Epithelial cell of esophagus (primary cell): ENCODE measurements at regions not wholly inside any gene's neighbourhood (a gene's known extent, or its start where the extent isn't known, plus 50 kb on each side); places are given as distances from the start of the nearest gene placed in this dataset.

ENCODE experiments used
- DNase-seq: peaks from one replicate; pipeline ENCODE4 v3.0.0; 2010; ENCODE audit warnings: low read depth
- H3K4me3 ChIP-seq: 2 replicates; pipeline ENCODE4 v1.5.1; 2011; ENCODE audit warnings: mild to moderate bottlenecking, low read length, control low read depth
- CTCF ChIP-seq: IDR thresholded peaks from 2 replicates; pipeline ENCODE4 v1.5.1; 2011; ENCODE audit warnings: low read depth, mild to moderate bottlenecking, low read length, control low read depth, inconsistent platforms; ENCODE audit not compliant: insufficient read depth; ENCODE audit errors: missing control alignments

GRCh38 chr17:72253597-72253996, 132.8 kb downstream of the SOX9 start:
- TF ChIP-seq CTCF: no peak
- no peak for DNase-seq
- H3K4me3 ChIP-seq: no peak overlapping the region

DNA sequence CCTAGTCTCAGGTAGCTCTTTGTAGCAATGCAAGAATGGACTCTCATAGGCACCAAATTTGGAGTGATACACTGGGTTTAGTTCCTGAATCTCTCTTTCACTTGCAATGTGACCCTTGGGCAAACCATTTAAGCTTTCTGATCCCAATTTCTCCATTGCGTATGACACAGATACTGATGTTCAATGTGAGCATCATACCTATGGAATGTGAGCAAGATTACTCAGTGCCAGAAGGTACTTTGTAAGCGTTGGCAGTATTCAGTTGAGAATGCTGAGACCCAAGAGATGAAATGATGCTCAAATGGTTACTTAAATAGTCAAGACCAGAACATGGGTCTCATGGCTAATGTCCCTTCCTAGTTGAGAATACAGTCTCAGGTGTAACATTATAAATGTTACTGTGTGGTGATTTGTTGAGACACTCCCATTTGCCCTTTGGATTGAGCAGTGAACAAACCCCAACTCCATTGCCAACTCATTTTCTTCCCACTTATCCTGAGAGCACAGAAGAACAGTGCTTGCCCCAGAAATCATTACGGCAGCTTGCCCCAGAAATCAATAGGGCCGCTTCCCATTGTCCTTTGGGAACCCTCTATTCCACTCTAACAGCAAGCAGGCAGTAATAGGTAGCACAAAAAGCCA, 134.1 kb downstream of the SOX9 start:
- H3K4me3 ChIP-seq: no peak overlapping the region
- TF ChIP-seq CTCF: no peak
- peak; percentile 76 for DNase-seq

DNA sequence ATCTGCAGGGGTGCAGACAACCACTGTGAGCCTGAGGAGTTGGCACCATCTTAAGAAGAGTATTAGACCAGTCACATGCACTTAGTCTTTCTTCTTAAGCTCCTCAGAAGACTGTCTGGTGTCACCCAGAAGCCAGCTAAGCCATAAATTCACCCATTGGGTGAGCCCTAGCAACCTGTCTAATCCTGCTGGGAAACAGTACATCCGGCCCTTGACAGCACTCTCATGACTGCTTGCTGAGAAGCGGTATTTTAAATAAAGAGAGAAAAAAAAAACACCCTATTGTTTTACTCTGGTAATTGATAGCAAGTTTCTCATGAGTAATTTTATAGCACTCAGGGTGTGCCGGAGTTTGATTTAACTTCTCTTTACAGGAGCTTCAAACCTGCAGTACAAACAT, 134.7 kb downstream of the SOX9 start:
- TF ChIP-seq CTCF: no peak
- DNase-seq: no peak
- H3K4me3 ChIP-seq: no peak overlapping the region

DNA sequence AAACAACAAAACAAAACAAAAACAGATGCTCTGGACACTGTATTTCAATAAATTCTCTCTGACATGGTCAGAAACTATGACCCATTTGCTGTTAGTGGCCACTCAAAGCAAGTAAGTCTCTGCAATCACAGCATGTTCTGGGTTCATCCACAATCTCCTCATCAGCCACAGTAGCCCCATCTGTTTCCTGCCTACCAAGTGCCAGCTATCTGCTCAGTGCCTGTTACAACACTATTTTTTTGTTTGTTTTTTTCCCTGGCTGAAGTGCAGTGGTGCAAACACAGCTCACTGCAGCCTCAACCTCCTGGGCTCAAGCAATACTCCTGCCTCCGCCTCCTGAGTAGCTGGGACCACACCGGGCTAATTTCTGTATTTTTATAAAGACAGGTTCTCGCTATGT, 137.9 kb downstream of the SOX9 start:
- no peak overlapping the region for H3K4me3 ChIP-seq
- no peak for TF ChIP-seq CTCF
- DNase-seq: no peak

- TF ChIP-seq CTCF: no peak
- DNase-seq: no peak
- H3K4me3 ChIP-seq: no peak overlapping the region
These were observed 139.1 kb downstream of the SOX9 start for GRCh38 chr17:72259922-72260321.

- no peak for DNase-seq
- TF ChIP-seq CTCF: no peak
- H3K4me3 ChIP-seq: no peak overlapping the region
These were observed 141.9 kb downstream of the SOX9 start for GRCh38 chr17:72262766-72263165.

DNA sequence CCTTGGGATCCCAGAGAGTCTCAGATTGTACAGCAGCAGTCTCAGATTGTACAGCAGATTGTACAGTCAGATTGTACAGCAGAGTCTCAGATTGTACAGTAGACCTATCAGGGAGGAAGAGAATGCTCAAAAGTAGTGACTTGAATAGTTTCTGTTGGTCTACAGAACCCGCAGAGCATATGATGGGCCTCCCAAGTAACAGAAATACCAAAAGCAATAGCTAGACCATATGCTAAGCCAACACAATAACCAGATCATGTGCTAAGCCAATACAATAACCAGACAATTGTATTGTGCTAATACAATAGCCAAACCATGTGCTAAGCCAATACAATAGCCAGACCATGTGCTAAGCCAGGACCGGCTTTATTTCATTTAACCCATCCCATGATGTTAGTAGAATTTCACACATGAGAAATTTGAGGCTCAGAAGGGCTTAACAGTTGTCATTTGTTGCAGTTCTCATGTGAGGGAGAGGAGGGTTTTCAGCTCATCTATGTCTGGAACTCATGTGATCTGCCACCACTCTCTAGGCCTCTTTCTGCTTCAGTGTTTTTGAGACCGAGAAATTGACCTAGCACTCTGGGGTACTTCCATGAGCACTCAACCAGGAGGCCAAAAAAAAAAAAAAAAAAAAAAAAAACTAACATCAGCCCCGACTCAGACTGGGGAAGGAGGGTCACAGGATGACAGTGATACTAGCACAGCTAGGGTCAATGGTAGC, 144.0 kb downstream of the SOX9 start:
- DNase-seq: no peak
- no peak overlapping the region for H3K4me3 ChIP-seq
- no peak for TF ChIP-seq CTCF
